Left forelimb (tissue), 1 donor: ENCODE measurements at regions not wholly inside any gene's neighbourhood (a gene's known extent, or its start where the extent isn't known, plus 50 kb on each side); places are given as distances from the start of the nearest gene placed in this dataset.
"Not testable (repeated sequence)": the region's sequence is repeated elsewhere in the genome, so short reads cannot be mapped to it uniquely, and the experiment has no call there.

Source experiments
- DNase-seq: peaks from one replicate; pipeline ENCODE4 v3.0.0-alpha.2; 2018; ENCODE audit warnings: low spot score

- DNase-seq = no peak
Measured at GRCh38 chr6:144654506-144654905, 369.4 kb downstream of the UTRN start.

- DNase-seq = no peak
Measured at GRCh38 chr6:144655376-144655775, 370.2 kb downstream of the UTRN start.

- DNase-seq = no peak
Measured at GRCh38 chr6:144657691-144658090, 372.6 kb downstream of the UTRN start.

GRCh38 chr6:144659202-144660182 is 374.4 kb downstream of the UTRN start:
- DNase-seq = no peak

GRCh38 chr6:144660561-144661115 is 375.5 kb downstream of the UTRN start:
- DNase-seq = no peak

GRCh38 chr6:144661116-144661806 is 376.1 kb downstream of the UTRN start:
- no peak for DNase-seq

GRCh38 chr6:144662812-144663365 is 377.8 kb downstream of the UTRN start:
- DNase-seq = no peak

GRCh38 chr6:144664281-144664680 is 379.1 kb downstream of the UTRN start:
- DNase-seq = no peak

- no peak for DNase-seq
Measured at GRCh38 chr6:144664947-144665346, 379.8 kb downstream of the UTRN start.

- DNase-seq = no peak
Measured at GRCh38 chr6:144665932-144666450, 380.9 kb downstream of the UTRN start.

- DNase-seq = no peak
Measured at GRCh38 chr6:144666781-144667180, 381.6 kb downstream of the UTRN start.

GRCh38 chr6:144667532-144668503 is 382.7 kb downstream of the UTRN start:
- DNase-seq = no peak

- not testable (repeated sequence) for DNase-seq
Measured at GRCh38 chr6:144670259-144670658, 385.1 kb downstream of the UTRN start.

GRCh38 chr6:144673807-144674206 is 388.7 kb downstream of the UTRN start:
- no peak for DNase-seq

- DNase-seq = no peak
Measured at GRCh38 chr6:144675231-144675861, 390.2 kb downstream of the UTRN start.

GRCh38 chr6:144676310-144676709 is 391.2 kb downstream of the UTRN start:
- not testable (repeated sequence) for DNase-seq

- DNase-seq = not testable (repeated sequence)
Measured at GRCh38 chr6:144677263-144677662, 392.1 kb downstream of the UTRN start.

GRCh38 chr6:144678844-144679243 is 393.7 kb downstream of the UTRN start:
- no peak for DNase-seq

- no peak for DNase-seq
Measured at GRCh38 chr6:144681334-144681733, 396.2 kb downstream of the UTRN start.
